GM06990 (cell line): ENCODE measurements at regions not wholly inside any gene's neighbourhood (a gene's known extent, or its start where the extent isn't known, plus 50 kb on each side); places are given as distances from the start of the nearest gene placed in this dataset.

Source experiments
- DNase-seq: peaks from one replicate; pipeline ENCODE4 v3.0.0-alpha.2; 2011; ENCODE audit not compliant: insufficient read length; ENCODE audit errors: extremely low read depth
- H3K27me3 ChIP-seq: replicated peaks from 2 replicates; pipeline ENCODE4 v1.6.0; 2011; ENCODE audit warnings: low read length; ENCODE audit not compliant: control insufficient read depth, insufficient read depth
- H3K36me3 ChIP-seq: 2 replicates; pipeline ENCODE4 v1.5.1; 2011; ENCODE audit warnings: low read length; ENCODE audit not compliant: control insufficient read depth, insufficient read depth
- H3K4me3 ChIP-seq: replicated peaks from 2 replicates; pipeline ENCODE4 v1.5.1; 2011; ENCODE audit warnings: low read depth, mild to moderate bottlenecking, control low read depth, low read length
- CTCF ChIP-seq: IDR thresholded peaks from 2 replicates; pipeline ENCODE4 v1.5.1; 2011; ENCODE audit warnings: low read length, control low read depth, mild to moderate bottlenecking, inconsistent platforms; ENCODE audit not compliant: insufficient read depth, poor library complexity, severe bottlenecking

GRCh38 chr9:97747201-97747965, 50.2 kb upstream of the XPA start:
- H3K27me3 ChIP-seq: no peaks in the 10 kb centered on the region; the same call in 1 of the 2 replicates
- no peak for TF ChIP-seq CTCF
- no peaks in the 10 kb centered on the region for H3K36me3 ChIP-seq
- DNase-seq: no peak
- H3K4me3 ChIP-seq: no peak overlapping the region

- DNase-seq: no peak
- Histone ChIP-seq H3K4me3 (no peak overlapping the region), H3K27me3 (no peaks in the 10 kb centered on the region; the same call in 1 of the 2 replicates), H3K36me3 (no peaks in the 10 kb centered on the region)
- TF ChIP-seq CTCF: no peak
Observed at GRCh38 chr9:97748525-97748924, 51.4 kb upstream of the XPA start.

GRCh38 chr9:97749928-97750327, 52.8 kb upstream of the XPA start:
- no peaks in the 10 kb centered on the region for H3K36me3 ChIP-seq
- H3K27me3 ChIP-seq: no peaks in the 10 kb centered on the region
- TF ChIP-seq CTCF: no peak
- no peak overlapping the region for H3K4me3 ChIP-seq
- DNase-seq: no peak

- no peak for TF ChIP-seq CTCF
- H3K4me3 ChIP-seq: no peak overlapping the region
- no peaks in the 10 kb centered on the region; the same call in 1 of the 2 replicates for H3K27me3 ChIP-seq
- no peak for DNase-seq
- H3K36me3 ChIP-seq: no peaks in the 10 kb centered on the region
Observed at GRCh38 chr9:97751531-97751930, 54.4 kb upstream of the XPA start.

- DNase-seq: no peak
- Histone ChIP-seq H3K36me3 (no peaks in the 10 kb centered on the region), H3K27me3 (no peaks in the 10 kb centered on the region; the same call in none of the 2 replicates), H3K4me3 (no peak overlapping the region)
- TF ChIP-seq CTCF: no peak
Observed at GRCh38 chr9:97752274-97752673, 55.1 kb upstream of the XPA start.
